Neuronal stem cell (in vitro differentiated cells): ENCODE measurements at regions not wholly inside any gene's neighbourhood (a gene's known extent, or its start where the extent isn't known, plus 50 kb on each side); places are given as distances from the start of the nearest gene placed in this dataset.

ENCODE experiments used
- DNase-seq: peaks from one replicate; pipeline ENCODE4 v3.0.0-alpha.2; 2013; ENCODE audit warnings: low spot score
- H2AFZ ChIP-seq: one replicate; pipeline ENCODE4 v1.6.1; 2013; ENCODE audit warnings: mild to moderate bottlenecking, low read length, inconsistent platforms
- H2AK5ac ChIP-seq: 2 replicates; pipeline ENCODE4 v1.6.1; 2013; ENCODE audit warnings: low read depth, mild to moderate bottlenecking, inconsistent platforms, low read length, moderate library complexity, mixed read lengths
- H2BK120ac ChIP-seq: 2 replicates; pipeline ENCODE4 v1.6.1; 2013; ENCODE audit warnings: low read depth, mild to moderate bottlenecking, inconsistent platforms, low read length, moderate library complexity, mixed read lengths
- H2BK12ac ChIP-seq: one replicate; pipeline ENCODE4 v1.6.1; 2013; ENCODE audit warnings: low read length, inconsistent platforms
- H2BK15ac ChIP-seq: 2 replicates; pipeline ENCODE4 v1.6.1; 2013; ENCODE audit warnings: mild to moderate bottlenecking, low read length, inconsistent platforms, mixed read lengths
- H2BK5ac ChIP-seq: one replicate; pipeline ENCODE4 v1.6.1; 2013; ENCODE audit warnings: inconsistent platforms, mild to moderate bottlenecking, low read length, moderate library complexity
- H3K14ac ChIP-seq: one replicate; pipeline ENCODE4 v1.6.1; 2013; ENCODE audit warnings: low read length, inconsistent platforms
- H3K18ac ChIP-seq: 2 replicates; pipeline ENCODE4 v1.6.1; 2013; ENCODE audit warnings: low read length, inconsistent platforms
- H3K23ac ChIP-seq: 2 replicates; pipeline ENCODE4 v1.6.1; 2013; ENCODE audit warnings: low read depth, mild to moderate bottlenecking, mixed read lengths, low read length, inconsistent platforms; ENCODE audit not compliant: poor library complexity
- H3K27ac ChIP-seq: replicated peaks from 3 replicates; pipeline ENCODE4 v1.5.1; 2013; ENCODE audit warnings: low read length, inconsistent platforms
- H3K27me3 ChIP-seq, 3 experiments: 2 replicates each; pipeline ENCODE4 v1.6.1; 2013; ENCODE audit warnings: low read length in 3 of 3, mild to moderate bottlenecking in 2 of 3, inconsistent platforms in 1 of 3, low read depth in 1 of 3, mixed read lengths in 1 of 3, moderate library complexity in 1 of 3; ENCODE audit not compliant: control insufficient read depth in 3 of 3, insufficient read depth in 3 of 3
- H3K36me3 ChIP-seq, 2 donors: replicated peaks in 1 of 2; 2 replicates each; pipeline ENCODE4 v1.6.1; 2013; ENCODE audit warnings: low read length in 2 of 2; ENCODE audit not compliant: control insufficient read depth in 2 of 2, insufficient read depth in 2 of 2
- H3K4ac ChIP-seq: 2 replicates; pipeline ENCODE4 v1.6.1; 2013; ENCODE audit warnings: inconsistent platforms, mild to moderate bottlenecking, low read length, moderate library complexity
- H3K4me1 ChIP-seq, 2 donors: 1 replicate in 1 of 2; 2 replicates in 1 of 2; pipeline ENCODE4 v1.6.1; 2013; ENCODE audit warnings: low read length in 2 of 2, low read depth in 1 of 2; ENCODE audit not compliant: control insufficient read depth in 2 of 2, insufficient read depth in 1 of 2
- H3K4me2 ChIP-seq: one replicate; pipeline ENCODE4 v1.6.1; 2013; ENCODE audit warnings: mild to moderate bottlenecking, low read length, inconsistent platforms; ENCODE audit not compliant: insufficient read depth, poor library complexity, severe bottlenecking
- H3K4me3 ChIP-seq, 2 donors: 2 replicates each; pipeline ENCODE4 v1.5.1; 2013; ENCODE audit warnings: low read length in 2 of 2, mild to moderate bottlenecking in 2 of 2, inconsistent platforms in 1 of 2, moderate library complexity in 1 of 2
- H3K79me1 ChIP-seq: one replicate; pipeline ENCODE4 v1.6.1; 2013; ENCODE audit warnings: low read depth, mild to moderate bottlenecking, inconsistent platforms, low read length, moderate library complexity
- H3K9ac ChIP-seq: one replicate; pipeline ENCODE4 v1.6.1; 2013; ENCODE audit warnings: mild to moderate bottlenecking, low read depth, low read length, inconsistent platforms; ENCODE audit not compliant: poor library complexity
- H3K9me3 ChIP-seq, 2 donors: replicated peaks in 1 of 2; 2 replicates each; pipeline versions ENCODE3 to v1.6.1; 2013; ENCODE audit warnings: low read length in 2 of 2, mild to moderate bottlenecking in 2 of 2, inconsistent platforms in 1 of 2, low read depth in 1 of 2, mixed read lengths in 1 of 2, moderate library complexity in 1 of 2; ENCODE audit not compliant: control insufficient read depth in 2 of 2, insufficient read depth in 1 of 2
- H4K8ac ChIP-seq: one replicate; pipeline ENCODE4 v1.6.1; 2013; ENCODE audit warnings: low read depth, mild to moderate bottlenecking, inconsistent platforms, low read length, moderate library complexity
- H4K91ac ChIP-seq: one replicate; pipeline ENCODE4 v1.6.1; 2013; ENCODE audit warnings: low read length, low read depth, mild to moderate bottlenecking, inconsistent platforms; ENCODE audit not compliant: poor library complexity
- WGBS, 2 donors: extraction: QIAGEN DNeasy Blood & Tissue Kit; methylation state at CpG; one replicate each; pipeline ENCODE4 v1.1.7; 2013; ENCODE audit warnings: missing lambda C conversion rate in 2 of 2, mixed read lengths in 1 of 2; ENCODE audit not compliant: insufficient read length in 2 of 2, insufficient replicate concordance in 1 of 2; ENCODE audit errors: extremely low coverage in 2 of 2; 5-methylcytosine and 5-hydroxymethylcytosine counted together

- H4K91ac ChIP-seq: no peak overlapping the region
- H3K36me3 ChIP-seq: no peaks in the 10 kb centered on the region
- no peak overlapping the region for H3K18ac ChIP-seq
- no peak overlapping the region for H3K27ac ChIP-seq
- DNase-seq: no peak
- no peak overlapping the region for H3K14ac ChIP-seq
- H3K4me1 ChIP-seq: no peaks in the 10 kb centered on the region
- H3K9me3 ChIP-seq: no peaks in the 10 kb centered on the region
- H3K4me2 ChIP-seq: no peak overlapping the region
- no peak overlapping the region for H3K23ac ChIP-seq
- H2AFZ ChIP-seq: no peak overlapping the region
- no peaks in the 10 kb centered on the region for H3K27me3 ChIP-seq
- H3K4me3 ChIP-seq: no peak overlapping the region
- no peak overlapping the region for H3K4ac ChIP-seq
- H2BK5ac ChIP-seq: no peak overlapping the region
- no peak overlapping the region for H2BK15ac ChIP-seq
- no peak overlapping the region for H2BK120ac ChIP-seq
- no peaks in the 10 kb centered on the region for H3K79me1 ChIP-seq
- no peak overlapping the region for H2BK12ac ChIP-seq
- no peak overlapping the region for H3K9ac ChIP-seq
- H4K8ac ChIP-seq: no peak overlapping the region
- no peak overlapping the region for H2AK5ac ChIP-seq
Measured at GRCh38 chr3:26293329-26293844, 329.2 kb upstream of the LRRC3B start.

DNA sequence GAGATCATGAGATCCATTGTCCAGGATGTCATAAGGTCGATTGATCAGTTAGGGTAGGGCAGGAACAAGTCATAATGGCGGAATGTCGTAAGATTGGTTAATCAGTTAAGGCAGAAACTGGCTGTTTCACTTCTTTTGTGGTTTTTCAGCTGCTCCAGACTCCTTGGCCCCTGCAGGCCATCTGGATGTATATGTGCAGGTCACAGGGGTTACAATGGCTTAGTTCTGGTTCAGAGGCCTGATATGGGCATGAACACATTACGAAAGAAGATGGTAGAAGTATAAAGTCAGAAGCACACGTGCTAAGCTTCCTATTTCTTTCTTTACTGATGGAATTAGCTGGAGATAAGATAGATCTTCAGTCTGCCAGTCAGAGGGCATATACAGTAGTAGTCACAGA, 315.4 kb upstream of the LRRC3B start:
- no peak overlapping the region for H3K18ac ChIP-seq
- H3K14ac ChIP-seq: no peak overlapping the region
- H2BK12ac ChIP-seq: no peak overlapping the region
- no peak overlapping the region for H2BK120ac ChIP-seq
- no CpG with 5 or more reads among the region's 5 CpGs for WGBS, 2 donors
- H3K23ac ChIP-seq: no peak overlapping the region
- no peak overlapping the region for H2AFZ ChIP-seq
- H3K4me1 ChIP-seq: no peaks in the 10 kb centered on the region
- no peak overlapping the region for H3K4me3 ChIP-seq
- no peak overlapping the region for H2BK5ac ChIP-seq
- H3K27ac ChIP-seq: no peak overlapping the region
- no peak overlapping the region for H4K8ac ChIP-seq
- H2AK5ac ChIP-seq: no peak overlapping the region
- no peaks in the 10 kb centered on the region for H3K79me1 ChIP-seq
- no peak overlapping the region for H3K4ac ChIP-seq
- no peaks in the 10 kb centered on the region for H3K27me3 ChIP-seq
- no peak overlapping the region for H3K4me2 ChIP-seq
- H2BK15ac ChIP-seq: no peak overlapping the region
- no peak overlapping the region for H4K91ac ChIP-seq
- no peak overlapping the region for H3K9ac ChIP-seq
- no peaks in the 10 kb centered on the region for H3K9me3 ChIP-seq
- no peak for DNase-seq
- no peaks in the 10 kb centered on the region for H3K36me3 ChIP-seq

GRCh38 chr3:26307787-26308186, 314.8 kb upstream of the LRRC3B start:
- no peak overlapping the region for H2BK15ac ChIP-seq
- WGBS, 2 donors: no CpG with 5 or more reads among the region's 3 CpGs
- H4K91ac ChIP-seq: no peak overlapping the region
- no peaks in the 10 kb centered on the region for H3K4me1 ChIP-seq
- H4K8ac ChIP-seq: no peak overlapping the region
- H2BK5ac ChIP-seq: no peak overlapping the region
- no peaks in the 10 kb centered on the region for H3K27me3 ChIP-seq
- H2AK5ac ChIP-seq: no peak overlapping the region
- DNase-seq: no peak
- H3K27ac ChIP-seq: no peak overlapping the region
- H3K9ac ChIP-seq: no peak overlapping the region
- no peak overlapping the region for H3K18ac ChIP-seq
- H3K9me3 ChIP-seq: no peaks in the 10 kb centered on the region
- no peaks in the 10 kb centered on the region for H3K36me3 ChIP-seq
- no peak overlapping the region for H2BK12ac ChIP-seq
- no peak overlapping the region for H3K14ac ChIP-seq
- H3K4ac ChIP-seq: no peak overlapping the region
- H2BK120ac ChIP-seq: no peak overlapping the region
- no peak overlapping the region for H3K4me3 ChIP-seq
- H2AFZ ChIP-seq: no peak overlapping the region
- H3K23ac ChIP-seq: no peak overlapping the region
- no peaks in the 10 kb centered on the region for H3K79me1 ChIP-seq
- H3K4me2 ChIP-seq: no peak overlapping the region

GRCh38 chr3:26308454-26308853, 314.1 kb upstream of the LRRC3B start:
- H3K9me3 ChIP-seq: no peaks in the 10 kb centered on the region
- no peak overlapping the region for H3K27ac ChIP-seq
- no peak overlapping the region for H2BK120ac ChIP-seq
- no CpG with 5 or more reads among the region's 3 CpGs for whole genome bisulfite sequencing, 2 donors
- no peak overlapping the region for H2BK5ac ChIP-seq
- H3K23ac ChIP-seq: no peak overlapping the region
- H2BK12ac ChIP-seq: no peak overlapping the region
- H2AFZ ChIP-seq: no peak overlapping the region
- H3K18ac ChIP-seq: no peak overlapping the region
- DNase-seq: no peak
- H3K14ac ChIP-seq: no peak overlapping the region
- no peak overlapping the region for H3K4ac ChIP-seq
- no peaks in the 10 kb centered on the region for H3K36me3 ChIP-seq
- H4K8ac ChIP-seq: no peak overlapping the region
- H2AK5ac ChIP-seq: no peak overlapping the region
- no peak overlapping the region for H3K4me2 ChIP-seq
- H3K4me1 ChIP-seq: no peaks in the 10 kb centered on the region
- H3K4me3 ChIP-seq: no peak overlapping the region
- no peaks in the 10 kb centered on the region for H3K27me3 ChIP-seq
- H2BK15ac ChIP-seq: no peak overlapping the region
- H4K91ac ChIP-seq: no peak overlapping the region
- no peaks in the 10 kb centered on the region for H3K79me1 ChIP-seq
- no peak overlapping the region for H3K9ac ChIP-seq
